Psoas muscle (tissue), 7 donors: ENCODE measurements at regions not wholly inside any gene's neighbourhood (a gene's known extent, or its start where the extent isn't known, plus 50 kb on each side); places are given as distances from the start of the nearest gene placed in this dataset.

Experiments
- ATAC-seq, 4 donors: fragments of 200-7000 bp; cut with Tn5 transposase; one replicate each; pipeline ENCODE4 v1.9.1; 2020; ENCODE audit warnings: moderate library complexity in 3 of 4, mild to moderate bottlenecking in 2 of 4
- DNase-seq, 2 donors: peaks; one replicate each; pipeline ENCODE4 v3.0.0-alpha.2; 2020
- H3K27ac ChIP-seq: fragments of 200-600 bp; one replicate; pipeline ENCODE4 v1.8.0; 2022
- H3K27me3 ChIP-seq, 3 donors: fragments of 200-600 bp in 1 of 3; one replicate each; pipeline versions ENCODE4 v1.6.1 to v1.8.0; 2013 to 2022; ENCODE audit warnings: low read length in 2 of 3, mild to moderate bottlenecking in 2 of 3, moderate library complexity in 1 of 3; ENCODE audit not compliant: insufficient read depth in 3 of 3
- H3K36me3 ChIP-seq, 2 donors: fragments of 200-600 bp in 1 of 2; one replicate each; pipeline versions ENCODE4 v1.6.1 to v1.8.0; 2013 to 2022; ENCODE audit warnings: low read depth in 1 of 2, mild to moderate bottlenecking in 1 of 2, moderate library complexity in 1 of 2; ENCODE audit not compliant: insufficient read depth in 1 of 2
- H3K4me1 ChIP-seq: fragments of 200-600 bp; one replicate; pipeline ENCODE4 v1.8.0; 2022
- H3K4me3 ChIP-seq: fragments of 200-600 bp; one replicate; pipeline ENCODE4 v1.8.0; 2022; ENCODE audit warnings: mild to moderate bottlenecking
- H3K9me3 ChIP-seq: fragments of 200-600 bp; one replicate; pipeline ENCODE4 v1.8.0; 2022
- WGBS, 3 donors: extraction: QIAGEN DNeasy Blood & Tissue Kit; methylation state at CpG; one replicate each; pipeline versions ENCODE4 v1.1.6 to v1.1.7; 2013; 5-methylcytosine and 5-hydroxymethylcytosine counted together
- intact Hi-C, 2 donors: fragments of 100-400 bp; cut with DNase I; formaldehyde crosslinking; loops; one replicate each; pipeline versions ENCODE4 v1.11.0 to v1.14.2; 2022
- TF ChIP-seq, protein P1 (sequence below): fragments of 200-600 bp; IDR thresholded peaks from one replicate; pipeline ENCODE4 v1.8.0; 2022; ENCODE audit warnings: antibody characterized with exemption
- donor health status: healthy with polysubstance abuse.
- donor health status: DM: no; HTN: no; CAD: no; lungs with moderate emphysema.
- donor health status: Bipolar disorder and iron deficiency.
- donor health status: healthy.
- donor health status: DM: yes; HTN: yes; CAD: no.
- donor health status: DM: no; HTN: no; CAD: no.
- donor health status: DM: yes; HTN: yes; CAD: no.

DNA sequence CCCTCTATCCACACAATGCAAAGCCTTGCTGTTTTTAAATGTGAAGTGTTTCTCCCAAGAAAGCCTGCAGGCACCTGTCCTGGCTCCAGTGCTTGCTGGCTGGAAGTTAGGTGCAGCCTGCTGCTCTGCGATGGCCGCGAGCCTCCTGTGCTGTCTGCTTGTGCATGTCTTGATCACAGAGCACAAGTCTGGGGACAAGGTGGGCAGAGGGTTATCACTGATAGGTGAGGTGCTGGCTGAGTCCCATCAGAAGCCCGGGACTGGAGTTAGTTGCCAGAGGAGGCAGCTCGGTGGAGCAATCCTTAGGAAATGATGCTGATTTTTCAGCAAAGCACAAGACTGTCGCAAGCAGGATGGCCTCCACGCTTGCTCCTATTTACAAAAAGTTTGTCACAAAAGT lies 137.8 kb upstream of the AJAP1 start:
- Histone ChIP-seq H3K9me3 (no peaks in the 10 kb centered on the region), H3K4me1 (no peaks in the 10 kb centered on the region), H3K4me3 (no peak overlapping the region), H3K27ac (no peak overlapping the region), H3K36me3 (no peaks in the 10 kb centered on the region), H3K27me3 (peaks cover 0 to 2% (median 2%) of the 10 kb centered on the region in 3 donors)
- ATAC-seq (no peak), DNase-seq (no peak)
- TF ChIP-seq, protein P1, sequence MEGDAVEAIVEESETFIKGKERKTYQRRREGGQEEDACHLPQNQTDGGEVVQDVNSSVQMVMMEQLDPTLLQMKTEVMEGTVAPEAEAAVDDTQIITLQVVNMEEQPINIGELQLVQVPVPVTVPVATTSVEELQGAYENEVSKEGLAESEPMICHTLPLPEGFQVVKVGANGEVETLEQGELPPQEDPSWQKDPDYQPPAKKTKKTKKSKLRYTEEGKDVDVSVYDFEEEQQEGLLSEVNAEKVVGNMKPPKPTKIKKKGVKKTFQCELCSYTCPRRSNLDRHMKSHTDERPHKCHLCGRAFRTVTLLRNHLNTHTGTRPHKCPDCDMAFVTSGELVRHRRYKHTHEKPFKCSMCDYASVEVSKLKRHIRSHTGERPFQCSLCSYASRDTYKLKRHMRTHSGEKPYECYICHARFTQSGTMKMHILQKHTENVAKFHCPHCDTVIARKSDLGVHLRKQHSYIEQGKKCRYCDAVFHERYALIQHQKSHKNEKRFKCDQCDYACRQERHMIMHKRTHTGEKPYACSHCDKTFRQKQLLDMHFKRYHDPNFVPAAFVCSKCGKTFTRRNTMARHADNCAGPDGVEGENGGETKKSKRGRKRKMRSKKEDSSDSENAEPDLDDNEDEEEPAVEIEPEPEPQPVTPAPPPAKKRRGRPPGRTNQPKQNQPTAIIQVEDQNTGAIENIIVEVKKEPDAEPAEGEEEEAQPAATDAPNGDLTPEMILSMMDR = no peak
- intact Hi-C loops = no loop called here
- WGBS, 3 donors = 85 to 90% (median 89%) methylated on average over 7 of the region's 7 CpGs

DNA sequence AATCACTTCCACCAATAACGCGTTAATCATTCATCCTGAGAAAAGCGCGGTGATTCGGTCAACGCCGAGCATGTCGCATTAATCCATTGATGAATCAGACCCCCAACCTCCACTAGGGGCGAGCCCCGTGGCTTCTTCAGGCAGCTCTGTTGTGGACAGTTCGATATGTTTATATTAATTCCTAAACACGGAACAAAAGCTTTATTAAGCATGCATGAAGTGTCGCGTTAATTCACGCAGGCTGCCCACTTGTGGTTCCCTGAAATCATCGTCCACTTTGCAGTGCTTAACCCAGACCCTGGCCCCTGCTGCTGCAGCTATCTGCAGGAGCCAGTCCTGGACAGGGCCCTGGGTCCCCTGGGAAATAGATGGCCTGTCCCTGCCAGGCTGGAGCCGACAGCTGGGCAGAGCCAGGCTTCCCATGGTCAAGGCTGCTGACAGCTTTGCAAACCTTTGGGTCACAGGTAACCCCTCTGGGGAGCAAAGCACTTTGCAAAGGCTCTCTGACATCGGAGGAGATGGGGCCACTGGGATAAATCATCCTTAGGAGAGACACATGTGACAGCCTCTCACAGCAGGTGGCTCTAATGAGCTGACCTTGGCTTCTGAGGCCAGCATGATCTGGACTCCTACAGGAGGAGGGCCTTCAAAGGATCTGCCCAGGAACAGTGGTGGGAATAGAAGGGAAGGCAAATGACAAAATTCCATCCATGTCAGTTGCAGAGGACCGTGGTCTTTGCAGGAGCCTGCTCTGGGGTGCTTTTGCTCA lies 137.0 kb upstream of the AJAP1 start:
- H3K27ac ChIP-seq = no peak overlapping the region
- WGBS, 3 donors = 66 to 72% (median 67%) methylated on average over 19 of the region's 19 CpGs
- ATAC-seq (no peak), DNase-seq (no peak)
- H3K36me3 ChIP-seq = no peaks in the 10 kb centered on the region
- no peaks in the 10 kb centered on the region for H3K4me1 ChIP-seq
- no peak overlapping the region for H3K4me3 ChIP-seq
- H3K9me3 ChIP-seq = no peaks in the 10 kb centered on the region
- intact Hi-C loops = no loop called here
- TF ChIP-seq, protein P1 = no peak
- H3K27me3 ChIP-seq = peaks cover 0 to 2% (median 0%) of the 10 kb centered on the region in 3 donors

DNA sequence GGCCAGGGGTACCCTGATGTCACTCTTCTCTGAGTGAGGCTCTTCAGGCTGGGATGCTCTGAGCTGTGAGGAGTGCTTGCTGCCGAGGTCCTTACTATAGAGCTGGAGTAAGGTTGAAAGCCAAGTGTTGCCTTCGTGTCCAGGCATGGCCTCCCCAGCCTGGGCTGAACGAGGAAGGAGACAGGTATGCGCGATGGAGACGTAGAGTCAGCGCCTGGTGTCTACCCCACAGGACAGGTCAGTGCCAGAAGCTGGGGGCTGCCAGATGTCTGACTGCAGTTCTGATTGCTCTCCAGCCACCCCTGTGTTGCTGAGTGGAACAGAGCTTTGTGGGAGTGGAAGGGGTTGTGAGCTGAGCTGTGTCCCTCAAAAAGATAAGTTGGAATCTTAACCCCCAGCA lies 135.8 kb upstream of the AJAP1 start:
- Histone ChIP-seq H3K36me3 (no peaks in the 10 kb centered on the region), H3K4me3 (no peak overlapping the region), H3K9me3 (no peaks in the 10 kb centered on the region), H3K27me3 (peaks cover 0 to 2% (median 0%) of the 10 kb centered on the region in 3 donors), H3K27ac (no peak overlapping the region), H3K4me1 (no peaks in the 10 kb centered on the region)
- ATAC-seq = no peak
- TF ChIP-seq, protein P1 = no peak
- 88 to 93% (median 89%) methylated on average over 7 of the region's 7 CpGs for WGBS, 3 donors
- DNase-seq = no peak
- intact Hi-C loops = no loop called here

DNA sequence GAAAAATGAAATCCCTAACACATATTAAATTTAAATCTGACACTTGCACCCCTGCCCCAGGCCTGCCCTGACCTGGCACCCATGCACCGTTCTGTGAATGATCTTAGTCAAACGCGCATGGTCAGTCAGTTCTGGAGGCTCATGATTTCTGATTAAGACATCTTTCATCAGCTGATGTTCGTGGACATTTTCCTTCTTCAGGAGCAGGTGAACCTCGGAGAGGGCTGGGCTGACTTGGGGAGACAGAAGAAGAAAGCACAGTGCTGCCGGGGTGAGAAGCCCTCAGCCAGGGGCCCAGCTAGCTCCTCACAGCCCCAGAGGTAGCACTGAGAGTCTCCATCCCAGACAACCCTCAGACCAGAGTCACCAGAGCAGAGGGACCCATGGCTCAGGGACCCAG lies 134.5 kb upstream of the AJAP1 start:
- 90 to 92% (median 91%) methylated on average over 6 of the region's 6 CpGs for WGBS, 3 donors
- no peaks in the 10 kb centered on the region for H3K9me3 ChIP-seq
- peaks cover 0 to 2% (median 0%) of the 10 kb centered on the region in 3 donors for H3K27me3 ChIP-seq
- intact Hi-C loops = no loop called here
- H3K27ac ChIP-seq = no peak overlapping the region
- no peaks in the 10 kb centered on the region for H3K36me3 ChIP-seq
- ATAC-seq (no peak), DNase-seq (no peak)
- H3K4me3 ChIP-seq = no peak overlapping the region
- H3K4me1 ChIP-seq = no peaks in the 10 kb centered on the region
- TF ChIP-seq, protein P1 = no peak

DNA sequence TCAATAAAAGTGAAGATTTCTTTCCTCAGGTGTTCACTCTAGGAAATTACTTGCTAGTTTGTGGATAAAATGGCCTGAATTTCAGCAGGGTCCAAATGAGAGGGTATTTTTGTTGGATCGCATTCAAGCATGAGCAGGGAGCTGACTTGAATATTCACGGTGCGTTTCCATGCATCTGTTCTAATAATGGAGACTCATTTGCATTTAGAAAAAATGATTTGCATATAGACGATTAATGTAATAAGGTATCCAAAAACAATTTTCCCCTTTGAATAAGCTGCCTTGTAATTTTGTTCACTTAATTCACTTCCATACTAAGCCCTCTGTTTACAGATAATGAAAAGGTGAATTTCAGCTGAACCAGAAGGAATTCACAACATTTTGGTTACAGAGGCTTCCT lies 130.9 kb upstream of the AJAP1 start:
- no peak overlapping the region for H3K4me3 ChIP-seq
- no peaks in the 10 kb centered on the region for H3K4me1 ChIP-seq
- H3K9me3 ChIP-seq = no peaks in the 10 kb centered on the region
- DNase-seq (no peak), ATAC-seq (no peak)
- intact Hi-C loops = no loop called here
- no peak overlapping the region for H3K27ac ChIP-seq
- TF ChIP-seq, protein P1 = no peak
- peaks cover 0 to under 1% (median 0%) of the 10 kb centered on the region in 3 donors for H3K27me3 ChIP-seq
- WGBS, 3 donors = 53 to 60% (median 58%) methylated on average over 4 of the region's 4 CpGs
- H3K36me3 ChIP-seq = no peaks in the 10 kb centered on the region
